ENCODE measurements at regions not wholly inside any gene's neighbourhood (a gene's known extent, or its start where the extent isn't known, plus 50 kb on each side); places are given as distances from the start of the nearest gene placed in this dataset.

- TF ChIP-seq EP300 (IDR thresholded peaks at IDR 0.05) (no peak), CTCF (IDR thresholded peaks at IDR 0.05) (no peak), POLR2A (IDR thresholded peaks at IDR 0.05) (no peak)
Observed at GRCh38 chr6:113526553-113526952, 330.6 kb upstream of the MARCKS start.

All from ovary (tissue), 3 donors.